ENCODE measurements at regions not wholly inside any gene's neighbourhood (a gene's known extent, or its start where the extent isn't known, plus 50 kb on each side); places are given as distances from the start of the nearest gene placed in this dataset.
"Not testable (repeated sequence)": the region's sequence is repeated elsewhere in the genome, so short reads cannot be mapped to it uniquely, and the experiment has no call there.

DNA sequence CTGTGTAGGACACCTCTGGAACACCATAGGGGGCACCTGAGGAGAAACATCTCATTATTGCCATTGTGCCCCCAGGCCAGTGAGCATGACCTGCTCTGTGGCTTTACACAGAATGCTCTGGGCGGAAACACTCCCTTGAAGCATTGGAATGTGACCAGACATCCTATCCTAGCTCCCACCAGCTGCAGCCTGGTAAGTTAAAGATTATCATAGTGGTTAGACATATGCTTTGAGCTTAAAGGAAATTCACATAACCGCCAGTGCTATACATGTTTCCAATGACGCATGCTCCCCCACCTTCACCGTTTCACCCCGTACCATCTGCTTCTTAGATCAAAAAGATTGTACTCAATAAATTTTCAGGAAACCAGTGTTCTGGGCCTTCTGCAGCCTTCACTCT, 217.7 kb upstream of the CENPE start:
- H3K27me3 Mint-ChIP-seq (ENCODE audit: low read depth): no peaks in the 10 kb centered on the region
- no peaks in the 10 kb centered on the region for H3K36me3 Mint-ChIP-seq
- TF ChIP-seq, protein P1, sequence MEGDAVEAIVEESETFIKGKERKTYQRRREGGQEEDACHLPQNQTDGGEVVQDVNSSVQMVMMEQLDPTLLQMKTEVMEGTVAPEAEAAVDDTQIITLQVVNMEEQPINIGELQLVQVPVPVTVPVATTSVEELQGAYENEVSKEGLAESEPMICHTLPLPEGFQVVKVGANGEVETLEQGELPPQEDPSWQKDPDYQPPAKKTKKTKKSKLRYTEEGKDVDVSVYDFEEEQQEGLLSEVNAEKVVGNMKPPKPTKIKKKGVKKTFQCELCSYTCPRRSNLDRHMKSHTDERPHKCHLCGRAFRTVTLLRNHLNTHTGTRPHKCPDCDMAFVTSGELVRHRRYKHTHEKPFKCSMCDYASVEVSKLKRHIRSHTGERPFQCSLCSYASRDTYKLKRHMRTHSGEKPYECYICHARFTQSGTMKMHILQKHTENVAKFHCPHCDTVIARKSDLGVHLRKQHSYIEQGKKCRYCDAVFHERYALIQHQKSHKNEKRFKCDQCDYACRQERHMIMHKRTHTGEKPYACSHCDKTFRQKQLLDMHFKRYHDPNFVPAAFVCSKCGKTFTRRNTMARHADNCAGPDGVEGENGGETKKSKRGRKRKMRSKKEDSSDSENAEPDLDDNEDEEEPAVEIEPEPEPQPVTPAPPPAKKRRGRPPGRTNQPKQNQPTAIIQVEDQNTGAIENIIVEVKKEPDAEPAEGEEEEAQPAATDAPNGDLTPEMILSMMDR (IDR thresholded peaks at IDR 0.05; ENCODE audit: unreplicated experiment): no peak
- H3K27ac Mint-ChIP-seq: no peak overlapping the region
- H3K4me3 Mint-ChIP-seq: no peak overlapping the region
- H3K9me3 Mint-ChIP-seq: peaks cover 8% of the 10 kb centered on the region
- no peak for DNase-seq (ENCODE audit: low spot score in 2 of 2, unreplicated experiment in 2 of 2)
- peaks cover 6% of the 10 kb centered on the region for H3K4me1 Mint-ChIP-seq

DNA sequence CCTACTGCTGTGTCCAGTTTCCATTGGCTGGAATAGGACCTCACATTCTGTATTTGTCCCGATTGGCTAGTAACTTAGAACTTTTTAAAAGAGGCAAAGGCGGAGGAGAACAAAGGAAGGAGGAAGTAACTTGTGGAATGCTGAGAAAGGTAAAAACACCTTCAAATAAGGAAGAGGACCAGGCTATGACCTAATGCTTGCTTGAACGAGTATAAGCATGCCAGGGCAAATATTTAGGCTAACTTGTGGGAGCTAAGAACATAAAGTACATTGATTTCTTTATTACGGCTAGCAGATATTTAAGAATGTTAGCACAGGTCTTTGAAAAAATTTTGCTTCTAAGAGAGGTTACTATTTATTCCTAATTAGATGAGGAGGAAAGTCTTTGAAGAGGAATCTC, 214.5 kb upstream of the CENPE start:
- not testable (repeated sequence) for DNase-seq (ENCODE audit: low spot score in 2 of 2, unreplicated experiment in 2 of 2); H3K36me3 Mint-ChIP-seq; H3K4me1 Mint-ChIP-seq; H3K27me3 Mint-ChIP-seq (ENCODE audit: low read depth); H3K9me3 Mint-ChIP-seq; H3K4me3 Mint-ChIP-seq; H3K27ac Mint-ChIP-seq

DNA sequence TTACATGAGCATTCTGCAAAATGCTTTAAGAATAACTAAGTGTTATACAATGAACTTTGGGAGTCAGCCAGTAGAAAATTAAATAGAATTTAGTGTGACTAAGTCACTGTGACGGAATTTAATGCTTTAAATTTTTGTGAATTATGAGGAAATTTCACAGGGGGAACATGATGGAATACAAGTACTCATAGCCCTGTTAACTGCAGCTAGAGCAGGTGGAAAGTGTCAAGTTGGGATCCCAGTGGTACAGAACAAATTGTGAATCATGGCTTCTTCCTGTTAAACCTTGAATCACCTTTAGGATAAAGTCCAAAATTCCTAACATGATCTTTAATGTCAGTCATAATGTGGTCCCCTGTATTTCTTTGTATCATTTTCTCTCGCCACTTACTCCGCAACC, 212.2 kb upstream of the CENPE start:
- Mint-ChIP-seq H3K4me3 (no peak overlapping the region), H3K36me3 (no peaks in the 10 kb centered on the region), H3K27me3 (ENCODE audit: low read depth) (peaks cover 1% of the 10 kb centered on the region), H3K9me3 (no peaks in the 10 kb centered on the region), H3K27ac (no peak overlapping the region), H3K4me1 (peaks cover 1% of the 10 kb centered on the region)
- TF ChIP-seq, protein P1 (IDR thresholded peaks at IDR 0.05; ENCODE audit: unreplicated experiment): no peak
- DNase-seq (ENCODE audit: low spot score in 2 of 2, unreplicated experiment in 2 of 2): no peak

DNA sequence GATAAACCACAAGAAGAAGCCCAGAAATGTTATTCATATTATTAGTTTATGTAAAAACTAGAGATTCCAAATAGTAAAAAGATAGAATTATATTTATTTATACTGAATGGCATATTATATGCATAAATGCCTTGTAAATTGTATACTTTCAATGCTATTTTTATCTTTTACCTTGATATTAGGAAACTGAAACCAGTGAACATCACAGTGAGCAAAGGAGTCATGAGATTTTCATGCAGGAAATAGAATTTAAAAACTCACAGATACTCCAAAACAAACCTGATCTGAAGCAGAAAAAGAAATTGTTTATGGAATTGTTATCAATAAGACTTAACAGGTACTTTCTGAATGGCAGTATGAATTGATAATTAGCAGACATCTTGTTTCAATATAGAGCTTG, 207.3 kb upstream of the CENPE start:
- no peak overlapping the region for H3K27ac Mint-ChIP-seq
- H3K27me3 Mint-ChIP-seq (ENCODE audit: low read depth): peaks cover 1% of the 10 kb centered on the region
- DNase-seq (ENCODE audit: low spot score in 2 of 2, unreplicated experiment in 2 of 2): no peak
- H3K9me3 Mint-ChIP-seq: no peaks in the 10 kb centered on the region
- H3K4me1 Mint-ChIP-seq: no peaks in the 10 kb centered on the region
- no peak overlapping the region for H3K4me3 Mint-ChIP-seq
- TF ChIP-seq, protein P1 (IDR thresholded peaks at IDR 0.05; ENCODE audit: unreplicated experiment): no peak
- no peaks in the 10 kb centered on the region for H3K36me3 Mint-ChIP-seq

DNA sequence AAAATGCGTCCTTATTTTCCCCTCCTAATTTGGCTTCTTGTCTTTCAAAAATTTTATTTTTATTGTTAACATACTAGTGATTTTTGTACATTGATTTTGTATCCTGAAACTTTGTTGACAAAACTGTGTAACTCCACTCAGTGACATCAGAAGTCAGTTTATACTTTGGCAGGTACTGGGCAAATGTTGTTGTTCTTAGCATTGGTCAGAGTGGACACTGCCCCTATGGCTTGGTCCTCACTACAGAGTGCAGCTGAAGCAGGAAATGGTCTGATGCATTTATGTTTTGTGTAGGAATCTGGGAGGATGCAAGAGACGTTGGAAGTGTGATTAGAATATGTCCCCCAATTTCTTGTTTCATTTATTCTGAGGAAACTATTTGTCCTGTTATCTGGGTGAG, 205.5 kb upstream of the CENPE start:
- no peaks in the 10 kb centered on the region for H3K27me3 Mint-ChIP-seq (ENCODE audit: low read depth)
- no peaks in the 10 kb centered on the region for H3K9me3 Mint-ChIP-seq
- no peak overlapping the region for H3K4me3 Mint-ChIP-seq
- no peaks in the 10 kb centered on the region for H3K4me1 Mint-ChIP-seq
- no peaks in the 10 kb centered on the region for H3K36me3 Mint-ChIP-seq
- DNase-seq (ENCODE audit: low spot score in 2 of 2, unreplicated experiment in 2 of 2): no peak
- no peak overlapping the region for H3K27ac Mint-ChIP-seq
- TF ChIP-seq, protein P1 (IDR thresholded peaks at IDR 0.05; ENCODE audit: unreplicated experiment): no peak

DNA sequence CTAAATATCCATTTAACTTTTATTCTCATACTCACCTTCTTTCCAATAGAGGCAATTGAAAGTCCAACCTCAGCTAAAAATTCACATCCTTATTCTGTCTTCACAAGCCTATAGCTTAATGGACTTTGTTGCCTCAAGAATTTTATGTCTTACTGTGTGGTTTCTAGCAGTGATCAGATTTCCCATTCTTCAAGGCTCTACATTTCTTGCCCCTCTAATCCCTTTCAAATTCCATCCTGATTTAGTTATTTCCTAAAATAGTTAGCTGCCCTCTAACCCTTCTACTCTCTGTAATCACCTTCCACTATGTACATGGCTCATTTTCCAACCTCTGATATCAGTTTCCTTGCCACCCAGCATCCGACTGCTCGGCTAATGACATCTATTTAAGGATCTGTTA, 204.1 kb upstream of the CENPE start:
- H3K27me3 Mint-ChIP-seq (ENCODE audit: low read depth): no peaks in the 10 kb centered on the region
- DNase-seq (ENCODE audit: low spot score in 2 of 2, unreplicated experiment in 2 of 2): no peak
- no peak overlapping the region for H3K4me3 Mint-ChIP-seq
- no peaks in the 10 kb centered on the region for H3K9me3 Mint-ChIP-seq
- no peak overlapping the region for H3K27ac Mint-ChIP-seq
- H3K36me3 Mint-ChIP-seq: no peaks in the 10 kb centered on the region
- TF ChIP-seq, protein P1 (IDR thresholded peaks at IDR 0.05; ENCODE audit: unreplicated experiment): no peak
- H3K4me1 Mint-ChIP-seq: peaks cover 2% of the 10 kb centered on the region

Measured in mesothelial cell of epicardium (in vitro differentiated cells).